ENCODE measurements at regions not wholly inside any gene's neighbourhood (a gene's known extent, or its start where the extent isn't known, plus 50 kb on each side); places are given as distances from the start of the nearest gene placed in this dataset.
"Not testable (repeated sequence)": the region's sequence is repeated elsewhere in the genome, so short reads cannot be mapped to it uniquely, and the experiment has no call there.

GRCh38 chr22:47627556-47628253 lies 865.3 kb downstream of the TBC1D22A start:
- no peak for DNase-seq (ENCODE audit: low read depth)

GRCh38 chr22:47626428-47627390 lies 864.3 kb downstream of the TBC1D22A start:
- no peak for DNase-seq (ENCODE audit: low read depth)

GRCh38 chr22:47625531-47626427 lies 863.3 kb downstream of the TBC1D22A start:
- no peak for DNase-seq (ENCODE audit: low read depth)

- no peak for DNase-seq (ENCODE audit: low read depth)
Measured at GRCh38 chr22:47625013-47625385, 862.5 kb downstream of the TBC1D22A start.

- DNase-seq (ENCODE audit: low read depth), result no peak
Measured at GRCh38 chr22:47624252-47625012, 862.0 kb downstream of the TBC1D22A start.

GRCh38 chr22:47623763-47624148 lies 861.3 kb downstream of the TBC1D22A start:
- no peak for DNase-seq (ENCODE audit: low read depth)

GRCh38 chr22:47623066-47623762 lies 860.8 kb downstream of the TBC1D22A start:
- DNase-seq (ENCODE audit: low read depth), result no peak

GRCh38 chr22:47622541-47622940 lies 860.1 kb downstream of the TBC1D22A start:
- no peak for DNase-seq (ENCODE audit: low read depth)

- no peak for DNase-seq (ENCODE audit: low read depth)
Measured at GRCh38 chr22:47621253-47621652, 858.8 kb downstream of the TBC1D22A start.

- DNase-seq (ENCODE audit: low read depth), result no peak
Measured at GRCh38 chr22:47620391-47620790, 857.9 kb downstream of the TBC1D22A start.

GRCh38 chr22:47619631-47620030 lies 857.2 kb downstream of the TBC1D22A start:
- no peak for DNase-seq (ENCODE audit: low read depth)

- DNase-seq (ENCODE audit: low read depth), result no peak
Measured at GRCh38 chr22:47618180-47619010, 855.9 kb downstream of the TBC1D22A start.

- DNase-seq (ENCODE audit: low read depth), result no peak
Measured at GRCh38 chr22:47617186-47617585, 854.7 kb downstream of the TBC1D22A start.

- no peak for DNase-seq (ENCODE audit: low read depth)
Measured at GRCh38 chr22:47616396-47617020, 854.1 kb downstream of the TBC1D22A start.

- no peak for DNase-seq (ENCODE audit: low read depth)
Measured at GRCh38 chr22:47615051-47615450, 852.6 kb downstream of the TBC1D22A start.

GRCh38 chr22:47613606-47614350 lies 851.3 kb downstream of the TBC1D22A start:
- no peak for DNase-seq (ENCODE audit: low read depth)

- not testable (repeated sequence) for DNase-seq (ENCODE audit: low read depth)
Measured at GRCh38 chr22:47613181-47613580, 850.7 kb downstream of the TBC1D22A start.

- no peak for DNase-seq (ENCODE audit: low read depth)
Measured at GRCh38 chr22:47612311-47612910, 850.0 kb downstream of the TBC1D22A start.

Measured in non-pigmented ciliary epithelial cell (primary cell).